Glutamatergic neuron (in vitro differentiated cells): ENCODE measurements at regions not wholly inside any gene's neighbourhood (a gene's known extent, or its start where the extent isn't known, plus 50 kb on each side); places are given as distances from the start of the nearest gene placed in this dataset.

Experiments
- DNase-seq: peaks from one replicate; pipeline ENCODE4 v3.0.0; 2022
- H3K27ac Mint-ChIP-seq: one replicate; pipeline ENCODE4 v1.8.0; 2020; ENCODE audit warnings: mild to moderate bottlenecking, mixed read lengths, inconsistent platforms; ENCODE audit not compliant: unreplicated experiment
- H3K27me3 Mint-ChIP-seq: one replicate; pipeline ENCODE4 v1.8.0; 2020; ENCODE audit warnings: mild to moderate bottlenecking, moderate library complexity, mixed read lengths, inconsistent platforms; ENCODE audit not compliant: unreplicated experiment
- H3K36me3 Mint-ChIP-seq: one replicate; pipeline ENCODE4 v1.8.0; 2020; ENCODE audit warnings: mild to moderate bottlenecking, mixed read lengths, inconsistent platforms; ENCODE audit not compliant: unreplicated experiment
- H3K4me1 Mint-ChIP-seq: one replicate; pipeline ENCODE4 v1.8.0; 2020; ENCODE audit warnings: mild to moderate bottlenecking, low read depth, mixed read lengths, inconsistent platforms; ENCODE audit not compliant: unreplicated experiment
- H3K4me3 Mint-ChIP-seq: one replicate; pipeline ENCODE4 v1.8.0; 2020; ENCODE audit warnings: mild to moderate bottlenecking, mixed read lengths, inconsistent platforms; ENCODE audit not compliant: unreplicated experiment
- H3K9me3 Mint-ChIP-seq: one replicate; pipeline ENCODE4 v1.8.0; 2020; ENCODE audit warnings: mild to moderate bottlenecking, moderate library complexity, mixed read lengths, inconsistent platforms; ENCODE audit not compliant: unreplicated experiment
- TF ChIP-seq, protein P1 (sequence below): fragments of 200-600 bp; sonication (generic); IDR thresholded peaks from one replicate; pipeline ENCODE4 v1.5.0; 2021; ENCODE audit not compliant: partially characterized antibody, unreplicated experiment

DNA sequence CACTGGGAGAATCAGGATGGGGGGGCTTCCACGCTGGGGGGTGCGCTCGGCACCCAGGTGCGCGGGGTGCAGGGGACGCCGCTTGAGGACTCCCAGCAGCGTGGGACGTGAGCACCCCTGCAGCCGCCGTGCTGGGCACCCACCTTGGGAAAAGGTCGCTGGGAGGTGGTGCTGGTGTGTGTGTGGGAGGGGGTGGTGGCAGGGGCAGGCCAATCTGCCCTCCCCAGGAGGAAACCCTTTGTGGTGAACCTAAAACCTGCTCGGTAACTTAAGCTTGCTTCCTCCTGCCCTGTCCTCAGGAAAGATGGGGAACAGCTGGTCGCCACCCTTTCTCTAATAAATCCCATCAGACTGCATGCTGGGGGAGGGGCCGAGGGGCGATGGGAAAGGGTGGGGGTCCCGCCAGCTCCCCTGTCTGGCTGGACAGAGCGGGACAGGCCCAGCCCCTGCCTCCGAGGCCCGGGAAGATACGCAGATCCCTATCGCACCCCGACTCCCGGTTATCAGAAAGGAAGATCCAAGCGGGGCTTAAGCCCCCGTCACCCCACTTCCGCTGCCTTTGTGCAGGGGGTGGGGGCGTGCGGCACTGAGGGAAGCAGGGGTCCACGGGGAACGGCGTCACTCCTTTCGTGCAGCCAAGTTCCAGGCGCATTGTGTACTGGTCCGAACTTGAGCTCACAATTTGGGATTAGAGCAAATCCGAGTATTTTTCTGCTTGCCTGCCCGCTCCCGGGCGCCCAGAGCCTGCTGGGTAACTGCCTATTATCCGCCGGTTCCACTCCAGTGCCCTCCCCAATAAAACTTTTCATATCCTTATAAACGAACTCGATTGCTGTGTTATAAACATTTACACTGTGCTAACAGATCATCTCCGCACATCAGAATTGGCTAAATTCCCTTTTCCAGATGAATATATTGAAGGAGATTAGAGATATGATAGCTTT lies 64.6 kb downstream of the UNCX start:
- peaks cover 4% of the 10 kb centered on the region for H3K27me3 Mint-ChIP-seq

GRCh38 chr7:1298051-1298930 lies 65.6 kb downstream of the UNCX start:
- H3K9me3 Mint-ChIP-seq: peaks cover 4% of the 10 kb centered on the region
- TF ChIP-seq, protein P1, sequence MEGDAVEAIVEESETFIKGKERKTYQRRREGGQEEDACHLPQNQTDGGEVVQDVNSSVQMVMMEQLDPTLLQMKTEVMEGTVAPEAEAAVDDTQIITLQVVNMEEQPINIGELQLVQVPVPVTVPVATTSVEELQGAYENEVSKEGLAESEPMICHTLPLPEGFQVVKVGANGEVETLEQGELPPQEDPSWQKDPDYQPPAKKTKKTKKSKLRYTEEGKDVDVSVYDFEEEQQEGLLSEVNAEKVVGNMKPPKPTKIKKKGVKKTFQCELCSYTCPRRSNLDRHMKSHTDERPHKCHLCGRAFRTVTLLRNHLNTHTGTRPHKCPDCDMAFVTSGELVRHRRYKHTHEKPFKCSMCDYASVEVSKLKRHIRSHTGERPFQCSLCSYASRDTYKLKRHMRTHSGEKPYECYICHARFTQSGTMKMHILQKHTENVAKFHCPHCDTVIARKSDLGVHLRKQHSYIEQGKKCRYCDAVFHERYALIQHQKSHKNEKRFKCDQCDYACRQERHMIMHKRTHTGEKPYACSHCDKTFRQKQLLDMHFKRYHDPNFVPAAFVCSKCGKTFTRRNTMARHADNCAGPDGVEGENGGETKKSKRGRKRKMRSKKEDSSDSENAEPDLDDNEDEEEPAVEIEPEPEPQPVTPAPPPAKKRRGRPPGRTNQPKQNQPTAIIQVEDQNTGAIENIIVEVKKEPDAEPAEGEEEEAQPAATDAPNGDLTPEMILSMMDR: no peak
- no peaks in the 10 kb centered on the region for H3K36me3 Mint-ChIP-seq
- H3K4me3 Mint-ChIP-seq: peak overlapping the region; percentile 23
- H3K4me1 Mint-ChIP-seq: peaks cover 18% of the 10 kb centered on the region
- DNase-seq: no peak
- no peak overlapping the region for H3K27ac Mint-ChIP-seq
- H3K27me3 Mint-ChIP-seq: peaks cover 6% of the 10 kb centered on the region

More for the DNA sequence above, 64.6 kb downstream of the UNCX start:
- TF ChIP-seq, protein P1: no peak
- H3K27ac Mint-ChIP-seq: peak overlapping the region; percentile 62
- H3K4me1 Mint-ChIP-seq: peaks cover 17% of the 10 kb centered on the region
- no peak for DNase-seq
- peaks cover 4% of the 10 kb centered on the region for H3K9me3 Mint-ChIP-seq
- no peaks in the 10 kb centered on the region for H3K36me3 Mint-ChIP-seq
- H3K4me3 Mint-ChIP-seq: peak overlapping the region; percentile 23

DNA sequence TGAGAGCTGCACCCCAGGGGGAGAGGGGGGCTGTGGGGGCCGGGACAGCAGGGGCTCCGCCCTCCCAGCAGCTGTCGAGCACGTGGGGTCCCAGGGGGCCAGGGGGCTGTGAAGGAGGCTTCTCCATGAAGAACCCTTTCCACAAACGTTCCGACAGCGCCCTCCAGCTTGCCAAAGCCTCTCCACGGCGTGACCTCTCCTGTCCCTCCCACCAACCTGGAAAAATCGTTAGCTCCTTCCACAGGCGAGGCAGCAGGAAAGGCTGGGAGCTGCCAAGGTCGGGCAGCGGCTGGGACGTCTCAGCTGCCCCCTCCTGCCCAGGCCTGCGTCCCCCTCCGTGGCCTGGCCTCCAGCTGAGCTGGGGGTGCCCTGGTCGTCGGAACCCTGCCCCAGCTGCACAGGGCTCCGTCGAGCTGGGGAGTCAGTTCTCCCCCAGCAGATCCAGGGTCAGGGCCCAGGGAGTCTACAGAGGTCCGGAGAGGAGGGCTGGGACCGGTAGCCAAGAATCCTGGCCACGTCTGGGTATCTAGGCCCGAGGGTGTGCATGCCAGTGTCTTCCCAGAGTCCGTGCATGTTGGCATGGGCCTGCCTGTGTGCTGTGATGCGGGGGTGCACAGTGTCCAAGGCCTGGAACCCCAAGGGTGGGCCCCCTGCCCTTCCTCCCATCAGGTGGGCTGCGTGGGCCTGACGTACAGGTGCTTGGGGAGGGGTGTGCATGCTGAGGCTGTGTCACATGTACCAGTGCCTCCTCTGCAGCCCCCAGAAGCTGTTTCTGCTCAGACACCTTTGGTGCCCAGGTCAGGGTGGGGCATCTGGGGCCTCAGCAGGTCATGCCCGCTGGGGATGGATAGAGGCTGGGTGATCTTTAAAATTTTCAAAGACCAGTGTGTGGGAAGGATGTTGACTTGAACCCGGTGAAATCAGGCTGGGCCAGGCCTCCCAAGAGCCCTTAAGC lies 66.5 kb downstream of the UNCX start:
- H3K4me3 Mint-ChIP-seq: no peak overlapping the region
- H3K4me1 Mint-ChIP-seq: peaks cover 18% of the 10 kb centered on the region
- no peak overlapping the region for H3K27ac Mint-ChIP-seq
- TF ChIP-seq, protein P1: no peak
- H3K9me3 Mint-ChIP-seq: peaks cover 4% of the 10 kb centered on the region
- peaks cover 7% of the 10 kb centered on the region for H3K27me3 Mint-ChIP-seq
- peak; percentile 69 for DNase-seq
- H3K36me3 Mint-ChIP-seq: no peaks in the 10 kb centered on the region

DNA sequence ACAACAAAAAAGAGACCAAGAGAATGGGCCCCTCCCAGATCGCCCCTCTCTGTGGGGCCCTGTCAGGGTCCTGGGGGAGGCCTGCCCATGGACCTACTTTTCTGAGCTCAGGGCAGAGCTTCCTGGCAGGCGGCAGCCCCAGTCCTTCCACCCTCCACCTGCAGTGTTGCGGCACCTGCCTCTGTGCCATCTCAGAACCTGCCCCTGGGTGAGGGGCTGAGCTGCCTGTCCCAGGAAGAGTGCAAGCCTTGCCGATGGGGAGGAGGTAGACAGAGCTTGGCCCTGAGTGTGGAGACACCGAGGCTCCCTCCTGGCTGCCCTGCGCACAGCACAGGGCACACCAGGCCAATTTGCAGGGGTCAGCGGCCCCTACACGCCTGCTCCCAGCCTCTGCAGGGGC lies 67.5 kb downstream of the UNCX start:
- no peak overlapping the region for H3K4me3 Mint-ChIP-seq
- H3K27me3 Mint-ChIP-seq: peaks cover 7% of the 10 kb centered on the region
- peaks cover 4% of the 10 kb centered on the region for H3K9me3 Mint-ChIP-seq
- DNase-seq: no peak
- TF ChIP-seq, protein P1: no peak
- H3K36me3 Mint-ChIP-seq: no peaks in the 10 kb centered on the region
- H3K27ac Mint-ChIP-seq: no peak overlapping the region
- H3K4me1 Mint-ChIP-seq: peaks cover 18% of the 10 kb centered on the region
